CD4-positive, CD25-positive, alpha-beta regulatory T cell (primary cell): ENCODE measurements at regions not wholly inside any gene's neighbourhood (a gene's known extent, or its start where the extent isn't known, plus 50 kb on each side); places are given as distances from the start of the nearest gene placed in this dataset.

ENCODE experiments used
- ATAC-seq, 2 donors: fragments of 150-1000 bp; cut with Tn5 transposase; one replicate each; pipeline ENCODE4 v1.10.0; 2021; ENCODE audit warnings: low read depth in 2 of 2, moderate number of reproducible peaks in 2 of 2, moderate library complexity in 1 of 2
- DNase-seq, 3 donors: peaks; one replicate each; pipeline versions ENCODE4 v3.0.0 to v3.0.0-alpha.2; 2012 to 2022; ENCODE audit warnings: mixed read lengths in 1 of 3
- H3K27ac ChIP-seq: one replicate; pipeline ENCODE4 v1.7.0; 2013; ENCODE audit warnings: mild to moderate bottlenecking, low read length; ENCODE audit not compliant: insufficient read depth, poor library complexity, severe bottlenecking
- H3K27me3 ChIP-seq: one replicate; pipeline ENCODE4 v1.7.0; 2013; ENCODE audit warnings: low read length; ENCODE audit not compliant: control insufficient read depth, insufficient read depth
- H3K36me3 ChIP-seq: one replicate; pipeline ENCODE4 v1.7.0; 2013; ENCODE audit warnings: mild to moderate bottlenecking, low read length, moderate library complexity; ENCODE audit not compliant: control insufficient read depth, insufficient read depth
- H3K4me1 ChIP-seq: 2 replicates; pipeline ENCODE4 v1.7.0; 2013; ENCODE audit warnings: mild to moderate bottlenecking, low read length; ENCODE audit not compliant: insufficient read depth, control insufficient read depth, poor library complexity, severe bottlenecking
- H3K4me3 ChIP-seq: one replicate; pipeline ENCODE4 v1.7.0; 2013; ENCODE audit warnings: low read depth, mild to moderate bottlenecking, low read length, moderate library complexity
- H3K9me3 ChIP-seq, 2 experiments: 1 replicate in 1 of 2; 2 replicates in 1 of 2; pipeline ENCODE4 v1.7.0; 2013; ENCODE audit warnings: low read length in 2 of 2, mild to moderate bottlenecking in 1 of 2, moderate library complexity in 1 of 2; ENCODE audit not compliant: control insufficient read depth in 2 of 2
- H3K27ac Mint-ChIP-seq, 3 donors: one replicate each; pipeline ENCODE4 v1.8.0; 2020 to 2022; ENCODE audit warnings: mild to moderate bottlenecking in 3 of 3, mixed read lengths in 3 of 3, moderate library complexity in 2 of 3
- H3K27me3 Mint-ChIP-seq: one replicate; pipeline ENCODE4 v1.8.0; 2022; ENCODE audit warnings: mild to moderate bottlenecking, mixed read lengths
- H3K36me3 Mint-ChIP-seq: one replicate; pipeline ENCODE4 v1.8.0; 2020; ENCODE audit warnings: mixed read lengths
- H3K4me1 Mint-ChIP-seq, 4 donors: one replicate each; pipeline ENCODE4 v1.8.0; 2020 to 2022; ENCODE audit warnings: mixed read lengths in 4 of 4, mild to moderate bottlenecking in 1 of 4
- H3K4me3 Mint-ChIP-seq, 4 donors: one replicate each; pipeline ENCODE4 v1.8.0; 2020 to 2022; ENCODE audit warnings: mild to moderate bottlenecking in 4 of 4, mixed read lengths in 4 of 4, moderate library complexity in 3 of 4
- H3K9me3 Mint-ChIP-seq, 7 donors: one replicate each; pipeline ENCODE4 v1.8.0; 2020 to 2022; ENCODE audit warnings: mixed read lengths in 7 of 7, mild to moderate bottlenecking in 3 of 7, moderate library complexity in 2 of 7

- Mint-ChIP-seq H3K4me3 (no peak overlapping the region), H3K27me3 (no peaks in the 10 kb centered on the region), H3K27ac (no peak overlapping the region), H3K4me1 (peaks cover 0 to 5% (median 0%) of the 10 kb centered on the region in 4 donors), H3K36me3 (peaks cover 5% of the 10 kb centered on the region), H3K9me3 (peaks cover 0 to 30% (median 8%) of the 10 kb centered on the region in 7 donors)
- no peak for DNase-seq
- no peaks in the 10 kb centered on the region for H3K36me3 ChIP-seq
- H3K27ac ChIP-seq, result no peak overlapping the region
- no peak for ATAC-seq
- no peaks in the 10 kb centered on the region for H3K4me1 ChIP-seq
- no peaks in the 10 kb centered on the region for H3K27me3 ChIP-seq
- H3K9me3 ChIP-seq, result peaks cover 0 to 18% of the 10 kb centered on the region in 2 experiments
- H3K4me3 ChIP-seq, result no peak overlapping the region
These were observed 399.9 kb downstream of the RAB28 start for GRCh38 chr4:13084210-13084609.

- Mint-ChIP-seq H3K27ac (no peak overlapping the region), H3K36me3 (peaks cover 5% of the 10 kb centered on the region), H3K9me3 (peaks cover 0 to 32% (median 11%) of the 10 kb centered on the region in 7 donors), H3K4me1 (peaks cover 0 to 5% (median 0%) of the 10 kb centered on the region in 4 donors), H3K27me3 (no peaks in the 10 kb centered on the region), H3K4me3 (no peak overlapping the region)
- H3K4me1 ChIP-seq, result no peaks in the 10 kb centered on the region
- DNase-seq (no peak), ATAC-seq (no peak)
- no peaks in the 10 kb centered on the region for H3K27me3 ChIP-seq
- no peaks in the 10 kb centered on the region for H3K36me3 ChIP-seq
- no peak overlapping the region for H3K4me3 ChIP-seq
- peaks cover 0 to 18% of the 10 kb centered on the region in 2 experiments for H3K9me3 ChIP-seq
- H3K27ac ChIP-seq, result no peak overlapping the region
These were observed 402.3 kb downstream of the RAB28 start for GRCh38 chr4:13081830-13082229.

- H3K27me3 Mint-ChIP-seq, result no peaks in the 10 kb centered on the region
- no peak for ATAC-seq
- no peaks in the 10 kb centered on the region for H3K4me1 ChIP-seq
- no peaks in the 10 kb centered on the region for H3K36me3 Mint-ChIP-seq
- H3K4me1 Mint-ChIP-seq, result no peaks in the 10 kb centered on the region
- no peak overlapping the region for H3K4me3 ChIP-seq
- H3K27ac Mint-ChIP-seq, result no peak overlapping the region
- H3K4me3 Mint-ChIP-seq, result no peak overlapping the region
- peaks cover 0 to 14% (median 6%) of the 10 kb centered on the region in 7 donors for H3K9me3 Mint-ChIP-seq
- DNase-seq, result no peak
- H3K27ac ChIP-seq, result no peak overlapping the region
- no peaks in the 10 kb centered on the region for H3K9me3 ChIP-seq
- no peaks in the 10 kb centered on the region for H3K36me3 ChIP-seq
- H3K27me3 ChIP-seq, result no peaks in the 10 kb centered on the region
These were observed 417.1 kb downstream of the RAB28 start for GRCh38 chr4:13067077-13067476.

GRCh38 chr4:13059019-13059418, 425.1 kb downstream of the RAB28 start:
- Mint-ChIP-seq H3K9me3 (peaks cover 0 to 7% (median 2%) of the 10 kb centered on the region in 7 donors), H3K27me3 (no peaks in the 10 kb centered on the region), H3K4me1 (no peaks in the 10 kb centered on the region), H3K4me3 (no peak overlapping the region), H3K27ac (no peak overlapping the region), H3K36me3 (no peaks in the 10 kb centered on the region)
- Histone ChIP-seq H3K27me3 (no peaks in the 10 kb centered on the region), H3K4me3 (no peak overlapping the region), H3K9me3 (no peaks in the 10 kb centered on the region), H3K36me3 (no peaks in the 10 kb centered on the region), H3K27ac (no peak overlapping the region), H3K4me1 (no peaks in the 10 kb centered on the region)
- ATAC-seq (no peak), DNase-seq (no peak)

- Histone ChIP-seq H3K4me1 (no peaks in the 10 kb centered on the region), H3K27ac (no peak overlapping the region), H3K9me3 (no peaks in the 10 kb centered on the region), H3K36me3 (no peaks in the 10 kb centered on the region), H3K27me3 (no peaks in the 10 kb centered on the region), H3K4me3 (no peak overlapping the region)
- Mint-ChIP-seq H3K4me1 (no peaks in the 10 kb centered on the region), H3K4me3 (no peak overlapping the region), H3K9me3 (peaks cover 0 to 10% (median 4%) of the 10 kb centered on the region in 7 donors), H3K36me3 (no peaks in the 10 kb centered on the region), H3K27ac (no peak overlapping the region), H3K27me3 (no peaks in the 10 kb centered on the region)
- ATAC-seq, result no peak
- no peak for DNase-seq
These were observed 427.4 kb downstream of the RAB28 start for GRCh38 chr4:13056630-13057189.

GRCh38 chr4:13054420-13054970, 429.6 kb downstream of the RAB28 start:
- no peaks in the 10 kb centered on the region for H3K27me3 ChIP-seq
- H3K4me1 ChIP-seq, result no peaks in the 10 kb centered on the region
- no peaks in the 10 kb centered on the region for H3K36me3 Mint-ChIP-seq
- no peak for DNase-seq
- H3K4me3 Mint-ChIP-seq, result no peak overlapping the region
- H3K9me3 ChIP-seq, result no peaks in the 10 kb centered on the region
- H3K4me3 ChIP-seq, result no peak overlapping the region
- no peak overlapping the region for H3K27ac Mint-ChIP-seq
- no peaks in the 10 kb centered on the region for H3K4me1 Mint-ChIP-seq
- no peak for ATAC-seq
- no peaks in the 10 kb centered on the region for H3K27me3 Mint-ChIP-seq
- no peaks in the 10 kb centered on the region for H3K36me3 ChIP-seq
- peaks cover 0 to 13% (median 2%) of the 10 kb centered on the region in 7 donors for H3K9me3 Mint-ChIP-seq
- H3K27ac ChIP-seq, result no peak overlapping the region

GRCh38 chr4:13047591-13047990, 436.5 kb downstream of the RAB28 start:
- H3K4me3 Mint-ChIP-seq, result no peak overlapping the region
- DNase-seq (no peak), ATAC-seq (no peak)
- H3K27me3 Mint-ChIP-seq, result no peaks in the 10 kb centered on the region
- Histone ChIP-seq H3K27me3 (no peaks in the 10 kb centered on the region), H3K36me3 (no peaks in the 10 kb centered on the region), H3K4me3 (no peak overlapping the region), H3K27ac (no peak overlapping the region), H3K9me3 (peaks cover 0 to 3% of the 10 kb centered on the region in 2 experiments), H3K4me1 (no peaks in the 10 kb centered on the region)
- H3K36me3 Mint-ChIP-seq, result no peaks in the 10 kb centered on the region
- no peaks in the 10 kb centered on the region for H3K4me1 Mint-ChIP-seq
- H3K9me3 Mint-ChIP-seq, result peaks cover 2 to 16% (median 7%) of the 10 kb centered on the region in 7 donors
- no peak overlapping the region for H3K27ac Mint-ChIP-seq

- Histone ChIP-seq H3K4me3 (no peak overlapping the region), H3K9me3 (no peaks in the 10 kb centered on the region), H3K4me1 (no peaks in the 10 kb centered on the region), H3K36me3 (no peaks in the 10 kb centered on the region), H3K27ac (no peak overlapping the region), H3K27me3 (no peaks in the 10 kb centered on the region)
- DNase-seq (no peak), ATAC-seq (no peak)
- no peak overlapping the region for H3K4me3 Mint-ChIP-seq
- no peaks in the 10 kb centered on the region for H3K27me3 Mint-ChIP-seq
- H3K9me3 Mint-ChIP-seq, result peaks cover 2 to 11% (median 7%) of the 10 kb centered on the region in 7 donors
- no peak overlapping the region for H3K27ac Mint-ChIP-seq
- no peaks in the 10 kb centered on the region for H3K4me1 Mint-ChIP-seq
- no peaks in the 10 kb centered on the region for H3K36me3 Mint-ChIP-seq
These were observed 447.3 kb downstream of the RAB28 start for GRCh38 chr4:13036841-13037240.
